Stimulated activated CD4-positive, alpha-beta T cell treated with anti-CD3 and anti-CD28 coated beads, Interleukin-15, amount 100 ng/mL, for 1 hour (primary cell): ENCODE measurements at regions not wholly inside any gene's neighbourhood (a gene's known extent, or its start where the extent isn't known, plus 50 kb on each side); places are given as distances from the start of the nearest gene placed in this dataset.

Source experiments
- DNase-seq, 2 donors: peaks; one replicate each; pipeline ENCODE4 v3.0.0-alpha.2; 2020; ENCODE audit warnings: low read depth in 1 of 2, low spot score in 1 of 2

DNA sequence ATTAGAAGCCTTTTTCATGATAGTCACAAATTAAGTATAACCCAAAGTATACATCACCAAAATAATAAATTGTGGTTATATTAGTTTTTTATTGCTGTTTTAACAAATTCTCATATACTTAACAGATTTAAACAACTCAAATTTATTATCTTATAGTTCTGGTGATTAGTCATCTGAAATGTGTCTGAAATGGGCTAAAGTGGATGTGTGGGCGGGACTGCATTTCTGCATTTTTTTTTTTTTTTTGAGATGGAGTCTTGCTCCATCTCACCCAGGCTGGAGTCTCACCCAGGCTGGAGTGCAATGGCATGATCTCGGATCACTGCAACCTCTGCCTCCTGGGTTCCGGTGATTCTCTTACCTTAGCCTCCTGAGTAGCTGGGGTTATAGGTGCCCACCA is 891.5 kb upstream of the CELF2 start:
- no peak for DNase-seq

DNA sequence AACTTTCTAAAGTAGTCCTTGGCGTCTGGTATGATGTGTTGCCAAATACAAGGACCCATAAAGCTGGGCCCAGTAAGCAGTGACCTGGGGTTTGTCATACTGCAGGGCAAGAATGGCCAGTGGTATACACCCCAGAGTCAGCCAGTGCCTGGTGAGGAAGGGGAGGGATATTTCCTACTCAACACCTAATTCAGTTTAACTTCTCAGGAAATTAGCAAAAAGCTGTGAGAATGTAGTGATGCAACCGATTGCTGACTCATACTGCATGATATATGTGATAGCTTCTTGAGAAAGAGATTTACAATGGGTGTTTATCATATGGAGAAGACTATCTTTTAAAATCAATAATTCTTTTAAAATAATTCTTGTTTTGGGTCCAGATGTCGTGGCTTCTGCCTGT is 889.3 kb upstream of the CELF2 start:
- DNase-seq: no peak

DNA sequence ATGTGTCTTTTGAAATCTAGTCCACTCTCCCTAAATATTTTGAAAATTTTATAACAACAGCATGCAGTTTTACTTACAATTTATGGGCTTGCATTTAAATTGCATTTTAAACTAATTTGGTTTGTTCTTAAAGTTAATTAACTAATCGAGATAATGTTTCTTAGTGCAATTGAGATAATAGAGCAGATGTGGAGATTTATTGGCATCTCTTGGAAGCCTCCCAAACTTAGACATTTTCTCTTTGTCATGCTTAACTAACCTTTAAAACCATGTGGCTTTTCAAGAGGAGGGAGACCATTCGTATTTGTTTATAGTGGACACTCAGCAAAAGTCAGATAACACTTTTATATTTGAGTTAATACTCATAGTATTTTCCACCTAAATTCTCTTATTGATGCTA is 887.0 kb upstream of the CELF2 start:
- DNase-seq: no peak

DNA sequence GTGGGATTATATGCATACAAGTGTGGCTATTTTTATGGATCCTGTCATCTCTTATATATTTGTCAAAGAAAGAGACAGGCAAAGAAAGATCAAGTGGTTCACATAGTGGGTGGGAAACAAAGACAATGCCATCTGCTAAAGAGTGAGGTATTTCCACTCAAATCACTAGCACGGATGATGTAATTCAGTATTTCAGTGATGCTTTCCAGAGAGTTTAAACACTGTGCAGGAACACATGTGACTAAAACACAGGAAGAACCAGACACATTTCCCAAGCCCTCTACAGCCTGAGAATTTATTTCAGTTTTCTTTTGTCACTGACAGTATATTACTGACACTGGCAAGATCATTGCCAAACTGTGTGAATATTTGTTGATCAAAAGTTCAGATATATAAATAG is 885.7 kb upstream of the CELF2 start:
- DNase-seq: no peak

DNA sequence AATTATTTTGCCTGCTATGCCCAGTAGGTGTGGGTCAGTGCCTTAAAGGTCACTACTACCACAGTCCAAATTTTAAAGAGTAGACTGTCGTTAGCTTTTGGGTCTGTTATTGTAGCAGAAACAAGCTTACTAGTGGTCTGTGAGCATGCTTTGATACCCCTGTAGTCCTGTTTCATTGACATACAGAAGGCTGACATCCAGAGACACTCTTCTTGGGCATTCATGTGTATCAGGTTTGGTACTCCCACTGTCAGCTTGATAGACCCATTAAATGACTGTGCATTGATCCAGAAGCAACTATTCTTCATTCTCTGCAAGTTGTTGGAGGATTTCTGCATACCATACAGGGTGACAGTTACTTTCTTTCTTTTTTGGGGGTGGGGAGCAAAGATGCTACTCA is 884.4 kb upstream of the CELF2 start:
- DNase-seq: no peak

DNA sequence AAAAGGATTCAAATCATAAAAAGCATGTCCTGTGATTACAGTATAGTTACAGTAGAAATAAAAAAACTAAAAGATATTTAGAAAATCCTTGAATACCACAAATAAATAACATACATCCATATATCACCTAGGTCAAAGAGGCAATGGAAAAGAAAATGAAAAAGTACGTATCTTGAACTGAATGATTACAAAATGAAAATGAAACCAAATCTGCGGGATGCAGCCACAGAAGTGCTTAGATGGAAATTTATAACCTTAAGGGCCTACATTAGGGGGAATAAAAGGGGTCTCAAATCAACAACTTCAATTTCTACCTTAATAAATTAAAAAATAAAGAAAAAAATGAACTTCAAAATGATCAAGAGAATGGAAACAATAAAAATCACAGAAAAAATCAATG is 879.0 kb upstream of the CELF2 start:
- DNase-seq: no peak

DNA sequence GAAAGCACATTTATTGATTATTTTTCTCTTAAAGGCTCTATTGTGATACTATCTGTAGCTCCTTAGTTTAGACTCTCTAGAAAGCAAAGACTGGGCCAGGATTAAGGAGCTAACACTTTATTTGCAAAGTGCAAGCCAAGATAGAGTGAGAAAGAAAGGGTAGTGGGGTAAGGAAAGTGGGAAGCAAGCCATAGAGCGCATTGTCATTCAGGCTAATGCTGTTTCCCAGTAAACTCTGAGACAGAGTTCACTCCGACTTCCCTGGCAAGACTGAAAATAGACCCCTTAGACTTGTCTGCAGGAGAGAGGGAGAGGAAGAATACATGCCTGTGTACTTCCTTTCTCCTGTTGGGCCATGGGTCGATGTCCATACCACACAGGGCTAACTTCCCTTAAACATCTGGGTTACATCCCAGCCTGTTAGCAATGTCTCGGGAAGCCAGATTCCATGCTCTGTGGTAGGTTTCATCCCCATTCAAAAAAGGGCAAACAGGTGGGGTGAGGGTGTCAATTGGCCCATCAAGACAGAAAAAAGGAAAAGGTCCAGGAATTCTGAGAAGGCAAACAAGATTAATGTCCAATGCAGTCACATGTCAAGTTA is 875.8 kb upstream of the CELF2 start:
- no peak for DNase-seq

DNA sequence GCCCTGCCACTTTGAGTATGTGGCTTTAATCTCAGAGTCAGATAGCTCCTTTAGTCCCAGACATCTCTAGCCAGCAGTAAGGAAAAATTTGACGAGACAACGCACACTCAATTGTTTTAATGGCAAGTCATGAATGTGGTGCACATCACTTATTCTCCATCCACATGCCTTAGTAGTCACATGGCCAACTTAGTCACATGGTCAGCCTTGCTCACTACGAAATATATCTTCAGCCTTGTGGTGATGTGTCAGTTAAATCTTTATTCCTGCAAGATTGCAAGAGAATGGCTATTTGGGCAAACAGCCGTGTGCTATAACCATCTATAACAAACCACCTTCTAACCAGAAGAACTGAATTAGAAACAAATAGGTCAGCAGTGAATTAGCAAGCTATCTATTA is 871.1 kb upstream of the CELF2 start:
- no peak for DNase-seq

DNA sequence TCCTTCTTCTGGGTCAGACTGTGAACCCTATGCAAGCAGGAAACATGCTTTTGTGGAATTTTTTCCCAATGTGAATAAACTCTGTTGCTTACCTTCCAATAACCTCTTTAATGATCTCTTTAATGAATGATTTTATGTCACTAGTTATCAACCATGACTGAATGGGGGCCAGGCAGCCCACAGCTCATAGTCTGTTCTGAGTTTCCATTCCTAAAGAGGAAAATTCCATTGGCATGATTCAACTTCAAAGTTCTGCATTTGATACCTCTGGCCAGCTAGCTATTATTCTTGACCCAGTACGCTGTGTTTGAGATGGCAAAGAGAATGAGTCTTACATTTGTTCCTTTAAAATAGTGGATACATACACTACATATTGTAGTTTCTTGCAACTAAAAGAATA is 867.8 kb upstream of the CELF2 start:
- DNase-seq: no peak

DNA sequence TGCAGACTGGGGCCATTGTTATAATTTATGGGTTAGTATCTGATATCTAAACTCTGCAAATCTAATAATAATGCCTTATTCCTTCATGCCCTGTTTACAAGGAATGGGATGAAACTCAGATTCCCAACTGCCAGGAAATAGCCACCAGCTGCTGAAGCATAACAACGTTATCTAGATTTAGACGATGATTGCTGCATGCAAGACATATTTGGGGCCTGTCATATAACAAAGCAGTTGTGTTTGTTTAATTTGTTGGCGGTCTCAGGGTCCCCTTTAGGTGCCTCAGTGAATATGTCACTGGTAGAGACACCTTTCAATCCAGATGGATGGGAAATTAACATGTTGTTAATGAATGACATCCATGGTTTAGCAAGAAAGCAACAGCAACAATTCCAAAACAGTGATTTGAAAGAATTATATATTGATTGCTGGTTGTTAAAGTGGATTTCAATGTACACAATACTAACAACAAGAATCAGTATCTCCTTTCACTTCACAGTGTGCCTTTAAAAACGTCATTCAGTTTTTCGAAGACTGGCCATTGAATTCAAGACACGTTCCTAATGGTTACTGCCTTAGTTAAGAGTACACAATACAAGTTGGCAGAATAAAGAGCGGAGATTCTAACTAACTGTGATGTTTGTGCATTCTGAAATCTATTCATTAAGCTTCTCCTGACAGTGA is 860.6 kb upstream of the CELF2 start:
- no peak for DNase-seq

DNA sequence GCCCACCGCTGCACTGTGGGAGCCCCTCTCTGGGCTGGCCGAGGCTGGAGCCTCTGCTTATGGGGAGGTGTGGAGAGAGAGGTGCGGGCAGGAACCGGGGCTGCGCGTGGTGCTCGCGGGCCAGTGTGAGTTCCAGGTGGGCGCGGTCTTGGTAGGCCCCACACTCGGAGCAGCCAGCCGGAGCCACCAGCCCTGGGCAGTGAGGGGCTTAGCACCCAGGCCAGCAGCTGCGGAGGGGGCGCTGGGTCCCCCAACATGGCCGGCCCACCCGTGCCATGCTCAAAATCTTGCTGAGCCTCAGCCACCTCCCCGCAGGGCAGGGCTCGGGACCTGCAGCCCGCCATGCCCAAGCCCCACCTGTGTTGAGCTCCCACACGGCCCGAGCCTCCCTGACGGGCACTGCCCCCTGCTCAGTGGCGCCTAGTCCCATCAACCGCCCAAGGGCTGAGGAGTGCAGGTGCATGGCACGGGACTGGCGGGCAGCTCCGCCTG is 856.8 kb upstream of the CELF2 start:
- DNase-seq: no peak

DNA sequence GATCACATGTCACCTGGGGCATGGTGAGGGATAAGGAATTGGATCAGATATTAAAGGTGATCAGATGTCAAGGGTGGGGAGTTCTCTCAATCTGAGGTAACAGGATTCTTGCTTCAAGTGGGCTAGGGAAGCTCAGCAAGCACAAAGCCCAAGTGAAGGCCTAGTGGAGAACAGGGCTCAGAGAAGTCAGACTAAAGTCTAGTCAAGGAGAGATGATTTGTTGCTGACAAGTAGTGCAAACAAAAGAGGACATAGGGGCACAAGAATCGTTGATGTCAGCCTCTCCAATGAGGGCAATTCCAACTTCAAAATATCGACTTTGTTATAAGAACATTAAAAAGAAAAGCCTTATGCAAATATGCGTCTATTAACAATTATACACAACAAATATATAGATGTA is 852.8 kb upstream of the CELF2 start:
- no peak for DNase-seq

DNA sequence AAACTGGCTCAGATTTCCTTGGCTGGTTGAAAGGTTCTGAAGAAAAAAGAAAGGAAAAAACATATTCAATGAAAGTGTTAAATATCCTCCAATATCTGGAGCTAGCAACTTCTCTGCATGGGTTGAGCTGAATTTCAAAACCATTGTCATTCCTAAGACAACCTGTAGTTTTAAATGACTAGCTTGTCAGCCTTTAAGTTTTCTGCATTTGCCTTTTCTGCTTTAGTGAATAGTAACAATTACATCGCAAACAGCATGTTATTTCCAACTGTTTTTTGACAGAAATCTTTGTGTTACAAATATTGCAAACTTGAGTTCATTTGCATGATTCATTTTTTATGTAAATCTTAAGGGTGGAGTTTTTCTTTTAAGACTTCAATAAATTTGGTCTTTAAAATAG is 852.3 kb upstream of the CELF2 start:
- DNase-seq: no peak

DNA sequence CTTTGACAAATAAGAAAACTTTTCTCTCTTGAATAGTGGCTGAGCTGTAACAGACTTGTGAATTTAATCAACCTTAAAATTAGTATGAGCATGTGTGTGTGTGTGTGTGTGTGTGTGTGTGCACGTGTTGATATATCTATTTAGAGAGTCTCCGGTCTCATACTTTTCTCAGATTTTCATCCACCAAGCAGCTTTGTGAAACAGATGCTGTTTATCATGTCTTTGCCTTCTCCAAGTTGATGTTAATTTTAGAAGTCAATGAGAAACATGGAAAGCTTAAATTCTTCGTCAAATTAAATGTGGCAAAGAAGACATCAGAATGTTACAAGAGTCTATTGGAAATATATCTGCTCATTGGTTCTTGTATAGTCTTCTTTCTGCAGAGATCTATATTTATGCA is 839.2 kb upstream of the CELF2 start:
- no peak for DNase-seq

DNA sequence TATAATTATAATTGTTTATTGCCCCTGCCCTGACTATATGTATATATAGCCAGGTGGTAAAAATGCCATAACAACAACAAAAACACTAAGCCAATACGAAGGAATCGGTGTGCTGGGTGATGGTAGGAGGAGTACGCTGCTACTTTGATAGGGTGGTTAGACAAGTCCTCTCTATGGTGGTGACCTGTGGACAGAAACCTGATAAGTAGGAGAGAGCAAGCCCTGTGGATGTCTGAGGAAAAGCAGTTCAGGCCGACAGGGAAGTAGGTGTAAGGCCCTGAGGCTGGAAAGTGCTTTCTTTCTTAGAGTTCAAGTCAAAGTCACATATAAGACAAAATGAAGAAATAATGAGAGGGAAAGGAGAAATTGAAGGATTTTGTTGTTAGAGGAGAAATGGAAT is 823.8 kb upstream of the CELF2 start:
- DNase-seq: no peak

DNA sequence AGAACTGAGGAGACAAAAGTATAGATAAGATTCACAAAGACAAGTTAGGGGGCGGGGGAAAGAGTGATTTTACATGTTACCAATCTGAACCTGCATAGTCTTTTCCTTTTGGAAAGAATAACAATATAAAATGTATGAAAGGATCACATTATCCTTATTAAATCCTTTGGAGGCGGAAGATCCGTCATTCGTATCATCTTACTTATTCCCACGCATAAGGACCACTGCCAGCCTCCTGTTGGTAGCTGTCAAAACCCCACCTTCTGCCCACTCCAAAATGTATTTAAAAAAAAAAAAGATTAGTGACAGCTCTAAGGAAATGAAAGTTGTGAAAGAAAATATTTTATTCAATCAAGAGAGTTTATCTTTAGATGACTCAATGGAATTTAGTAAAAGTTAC is 821.0 kb upstream of the CELF2 start:
- DNase-seq: no peak

DNA sequence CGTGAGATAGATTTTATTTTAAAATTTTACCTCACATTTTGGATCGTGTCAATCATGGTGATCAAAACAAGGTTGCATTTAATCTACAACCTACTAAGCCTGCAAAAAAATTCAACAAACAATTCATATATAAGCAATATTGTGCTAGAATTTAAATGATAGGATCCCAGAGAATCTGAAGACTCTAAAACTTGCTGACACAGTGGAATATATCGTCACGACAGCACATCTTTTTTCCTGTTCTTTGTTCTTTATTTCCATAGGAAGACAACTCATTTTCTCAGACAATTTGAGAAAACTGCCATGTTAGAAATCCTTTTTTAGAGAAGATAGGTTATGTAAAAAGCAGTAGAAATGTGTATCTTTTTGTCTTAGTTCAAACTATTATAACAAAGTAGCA is 820.2 kb upstream of the CELF2 start:
- no peak for DNase-seq

DNA sequence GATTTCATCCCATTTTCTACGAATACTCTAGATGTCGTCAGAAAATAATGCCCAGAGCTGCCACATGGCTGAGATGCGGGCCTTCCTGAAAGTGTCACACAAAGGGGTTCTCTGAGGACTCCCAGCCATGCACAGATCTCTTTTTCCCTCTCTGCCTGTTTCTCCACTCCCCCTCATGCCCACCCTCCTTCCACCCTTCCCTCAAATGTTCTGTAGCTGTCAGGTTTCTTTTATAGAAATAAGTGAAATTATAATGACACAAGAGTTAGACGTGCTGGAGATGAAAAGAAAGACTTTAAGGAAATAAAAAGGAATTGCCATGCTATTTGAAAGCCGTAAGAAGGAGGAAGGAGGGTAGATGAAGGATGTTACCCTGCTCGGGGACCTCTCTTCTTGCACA is 819.3 kb upstream of the CELF2 start:
- DNase-seq: no peak

DNA sequence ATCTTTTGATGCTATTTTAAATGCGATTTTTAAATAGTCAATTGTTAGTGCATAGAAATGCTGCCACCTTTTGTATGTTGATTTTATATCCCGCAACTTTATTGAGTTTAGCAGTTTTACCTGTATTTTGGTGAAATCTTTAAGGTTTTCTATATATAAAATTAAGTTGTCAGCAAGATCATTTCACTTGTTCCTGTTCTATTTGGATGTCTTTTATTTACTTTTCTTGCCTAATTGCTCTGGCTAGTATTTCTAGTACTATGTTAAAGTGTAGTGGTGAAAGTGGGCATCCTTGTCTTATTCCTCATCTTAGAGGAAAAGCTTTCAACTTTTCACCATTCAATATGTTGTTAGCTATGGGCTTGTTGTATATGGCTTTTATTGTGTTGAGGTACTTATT is 813.3 kb upstream of the CELF2 start:
- DNase-seq: no peak

DNA sequence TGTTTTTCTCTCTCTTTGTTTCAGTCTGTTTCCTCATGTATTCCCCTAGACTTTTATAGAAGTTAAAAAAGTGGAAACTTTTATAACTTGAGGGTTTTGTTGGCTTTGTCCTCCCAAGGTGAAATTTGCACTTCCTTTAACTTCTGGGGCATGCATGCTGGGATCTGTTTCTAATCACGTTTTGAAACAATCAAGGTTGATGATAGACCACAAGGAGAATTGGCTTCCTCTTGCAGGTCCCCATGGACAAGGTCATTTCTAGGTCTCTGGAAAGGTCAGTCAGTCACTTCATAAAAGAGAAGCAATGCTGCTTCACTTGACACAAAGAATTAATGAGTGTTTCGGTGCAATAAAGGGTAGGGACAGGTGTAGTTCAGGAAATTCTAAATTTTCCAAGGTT is 811.8 kb upstream of the CELF2 start:
- DNase-seq: no peak

DNA sequence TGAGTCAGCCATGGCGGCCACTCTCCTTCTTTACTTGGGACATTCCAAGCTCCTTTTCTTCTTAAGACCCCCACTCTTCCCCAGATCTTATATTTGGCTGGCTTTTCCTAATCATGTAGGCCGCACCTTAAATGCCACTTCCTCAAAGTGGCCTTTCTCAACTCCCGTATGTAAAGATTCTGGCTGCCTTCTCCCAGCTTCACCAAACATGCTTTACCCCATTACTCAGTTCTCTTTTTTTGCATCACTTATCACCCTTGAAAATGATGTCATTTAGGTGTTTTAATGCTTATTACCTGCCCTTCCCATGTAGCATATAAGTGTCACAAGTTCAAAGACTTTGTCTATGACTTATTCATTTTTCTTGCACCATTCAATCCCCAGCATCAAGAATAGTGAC is 810.1 kb upstream of the CELF2 start:
- no peak for DNase-seq

DNA sequence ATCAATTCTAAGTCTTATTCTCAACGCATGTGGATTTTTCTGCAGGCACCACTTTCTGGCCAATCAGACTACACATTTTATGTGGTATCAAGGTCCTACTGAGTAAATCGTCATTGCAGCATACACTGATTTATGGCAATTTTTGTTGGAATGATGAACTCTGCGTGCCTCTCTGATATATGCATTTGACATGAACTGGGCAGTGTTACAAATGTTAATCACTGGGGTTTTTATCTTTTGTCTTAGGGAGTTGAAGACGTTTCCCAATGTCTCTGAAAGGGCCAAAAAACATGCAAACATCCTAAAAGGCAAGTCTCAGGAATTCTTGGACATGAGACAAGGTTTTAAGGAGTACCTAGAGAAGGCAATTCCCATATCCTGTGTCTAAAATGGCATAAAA is 809.5 kb upstream of the CELF2 start:
- no peak for DNase-seq

DNA sequence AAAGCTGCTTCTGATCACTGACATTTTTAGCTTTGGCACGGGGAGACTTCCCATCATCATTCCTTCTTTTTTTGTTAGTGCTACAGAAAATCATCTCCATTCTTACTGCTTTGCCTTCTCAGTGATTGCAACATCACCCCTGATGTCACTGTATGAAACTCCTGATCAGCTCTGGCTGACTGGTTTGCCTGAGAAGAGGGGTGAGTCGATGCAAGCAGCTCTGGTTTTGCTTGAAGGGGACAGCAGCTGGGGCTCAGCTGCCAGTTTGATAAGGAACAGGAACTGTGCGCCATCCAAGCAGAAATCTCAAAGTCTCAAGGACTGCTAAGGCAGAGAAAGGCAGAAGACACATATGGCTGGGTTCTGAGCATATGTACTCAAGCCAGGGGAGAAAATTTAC is 808.5 kb upstream of the CELF2 start:
- no peak for DNase-seq
